HCT116 (cell line): ENCODE measurements at regions not wholly inside any gene's neighbourhood (a gene's known extent, or its start where the extent isn't known, plus 50 kb on each side); places are given as distances from the start of the nearest gene placed in this dataset.

Experiments
- ATAC-seq: fragments of 200-7000 bp; cut with Tn5 transposase; 2 replicates; pipeline ENCODE4 v1.9.1; 2020; ENCODE audit warnings: mild to moderate bottlenecking, moderate library complexity
- BruUV-seq: library from RNA; stranded (reverse); fragments of 400-500 nt; replicated peaks from 2 replicates; lab custom pipeline; 2021; lab: Mats Ljungman, UMichigan
- CTCF ChIA-PET: fragments of 300-600 bp; sonication (Branson Sonifier 250); formaldehyde crosslinking; loops from one replicate; lab custom pipeline; 2021; ENCODE audit warnings: antibody characterized with exemption; lab: Charles Lee
- POLR2A ChIA-PET: fragments of 300-600, 350-600 bp; sonication (Branson Sonifier 250); formaldehyde crosslinking; loops from one replicate; lab custom pipeline; 2021; ENCODE audit warnings: antibody characterized with exemption; lab: Charles Lee
- RAD21 ChIA-PET, 2 experiments: fragments of 300-600 bp; sonication (Branson Sonifier 250); formaldehyde crosslinking; loops; one replicate each; lab custom pipeline; 2023; ENCODE audit warnings: low total read pairs in 2 of 2; ENCODE audit not compliant: uncharacterized antibody in 2 of 2, unreplicated experiment in 2 of 2, low non-redundant PET in 1 of 2; lab: Charles Lee
- DNase-seq: peaks from one replicate; pipeline ENCODE4 v3.0.0-alpha.2; 2010; ENCODE audit warnings: low read depth, low spot score
- H2AFZ ChIP-seq: fragments of 200-600 bp; shearing (Covaris generic), sonication (generic); 2 replicates; pipeline ENCODE4 v1.6.1; 2017; ENCODE audit warnings: low read depth, mixed run types, mixed read lengths, antibody characterized with exemption, low read length; ENCODE audit not compliant: poor library complexity, severe bottlenecking
- H3K27ac ChIP-seq: 2 replicates; pipeline ENCODE4 v1.5.1; 2012; ENCODE audit warnings: low read depth, low read length
- H3K27me3 ChIP-seq: fragments of 200-600 bp; sonication (generic); 2 replicates; pipeline ENCODE4 v1.6.1; 2016; ENCODE audit warnings: mixed run types, low read length, mixed read lengths; ENCODE audit not compliant: insufficient read depth
- H3K36me3 ChIP-seq, 2 experiments: fragments of 200-500 bp in 1 of 2; fragments of 200-600 bp in 1 of 2; sonication (Bioruptor generic) in 1 of 2; sonication (generic) in 1 of 2; 2 replicates each; pipeline versions ENCODE4 v1.5.1 to v1.6.1; 2014 to 2016; ENCODE audit warnings: low read length in 2 of 2, inconsistent platforms in 1 of 2, mixed read lengths in 1 of 2, mixed run types in 1 of 2; ENCODE audit not compliant: insufficient read depth in 2 of 2, control insufficient read depth in 1 of 2
- H3K4me1 ChIP-seq, 2 experiments: fragments of 200-600 bp in 1 of 2; sonication (generic) in 1 of 2; 2 replicates each; pipeline versions ENCODE4 v1.5.1 to v1.6.1; 2012 to 2017; ENCODE audit warnings: low read length in 2 of 2, inconsistent platforms in 1 of 2, mild to moderate bottlenecking in 1 of 2, mixed read lengths in 1 of 2, mixed run types in 1 of 2, moderate library complexity in 1 of 2; ENCODE audit not compliant: insufficient read depth in 2 of 2, control insufficient read depth in 1 of 2
- H3K4me2 ChIP-seq: fragments of 200-600 bp; sonication (generic); 2 replicates; pipeline ENCODE4 v1.6.1; 2017; ENCODE audit warnings: mixed run types, low read length, mixed read lengths
- H3K4me3 ChIP-seq, 2 experiments: fragments of 200-600 bp in 1 of 2; sonication (generic) in 1 of 2; replicated peaks in 1 of 2; 2 replicates each; pipeline ENCODE4 v1.5.1; 2011 to 2016; ENCODE audit warnings: low read length in 2 of 2, control low read depth in 1 of 2, low read depth in 1 of 2, mild to moderate bottlenecking in 1 of 2, mixed read lengths in 1 of 2, mixed run types in 1 of 2
- H3K79me2 ChIP-seq: fragments of 200-600 bp; sonication (generic); 2 replicates; pipeline ENCODE4 v1.6.1; 2017; ENCODE audit warnings: mild to moderate bottlenecking, mixed run types, low read length, moderate library complexity, mixed read lengths; ENCODE audit not compliant: insufficient read depth
- H3K9ac ChIP-seq: fragments of 200-600 bp; sonication (generic); 2 replicates; pipeline ENCODE4 v1.6.1; 2016; ENCODE audit warnings: low read length, mixed read lengths
- H3K9me2 ChIP-seq: fragments of 200-600 bp; sonication (generic), shearing (Covaris generic); 2 replicates; pipeline ENCODE4 v1.6.1; 2017; ENCODE audit warnings: mixed run types, mild to moderate bottlenecking, moderate library complexity; ENCODE audit not compliant: insufficient read depth
- H3K9me3 ChIP-seq, 2 experiments: fragments of 200-500 bp in 1 of 2; fragments of 200-600 bp in 1 of 2; sonication (Bioruptor generic) in 1 of 2; sonication (generic) in 1 of 2; 2 replicates each; pipeline ENCODE4 v1.6.1; 2014 to 2017; ENCODE audit warnings: low read length in 2 of 2, mixed read lengths in 2 of 2, inconsistent platforms in 1 of 2, low read depth in 1 of 2, mild to moderate bottlenecking in 1 of 2, mixed run types in 1 of 2, moderate library complexity in 1 of 2; ENCODE audit not compliant: control insufficient read depth in 1 of 2, insufficient read depth in 1 of 2
- H4K20me1 ChIP-seq: fragments of 200-600 bp; sonication (generic), shearing (Covaris generic); 2 replicates; pipeline ENCODE4 v1.6.1; 2017; ENCODE audit warnings: mixed run types, mild to moderate bottlenecking, moderate library complexity; ENCODE audit not compliant: insufficient read depth
- ATF3 ChIP-seq: IDR thresholded peaks from 2 replicates; pipeline ENCODE4 v1.6.1; 2012
- CBX3 ChIP-seq: IDR thresholded peaks from 2 replicates; pipeline ENCODE4 v1.6.1; 2012; ENCODE audit warnings: low read depth
- CEBPB ChIP-seq: IDR thresholded peaks from 2 replicates; pipeline ENCODE4 v1.6.1; 2012; ENCODE audit warnings: low read depth
- EGR1 ChIP-seq: IDR thresholded peaks from 2 replicates; pipeline ENCODE4 v1.6.1; 2012; ENCODE audit warnings: low read depth
- ELF1 ChIP-seq: IDR thresholded peaks from 2 replicates; pipeline ENCODE4 v1.6.1; 2012; ENCODE audit warnings: low read depth, borderline replicate concordance
- EZH2 ChIP-seq: fragments of 200-600 bp; sonication (generic); IDR thresholded peaks from 2 replicates; pipeline ENCODE4 v1.6.1; 2017; ENCODE audit warnings: antibody characterized with exemption, mixed run types
- EZH2phosphoT487 ChIP-seq: fragments of 200-600 bp; IDR thresholded peaks from 2 replicates; pipeline ENCODE4 v1.6.1; 2018; ENCODE audit warnings: antibody characterized with exemption, borderline replicate concordance
- FOSL1 ChIP-seq: IDR thresholded peaks from 2 replicates; pipeline ENCODE4 v1.6.1; 2012; ENCODE audit warnings: low read depth
- JUND ChIP-seq: IDR thresholded peaks from 2 replicates; pipeline ENCODE4 v1.6.1; 2012
- MAX ChIP-seq: IDR thresholded peaks from 2 replicates; pipeline ENCODE4 v1.6.1; 2012
- POLR2A ChIP-seq: IDR thresholded peaks from 2 replicates; pipeline ENCODE4 v1.7.0; 2011; ENCODE audit warnings: borderline replicate concordance; ENCODE audit not compliant: insufficient read depth, insufficient read length; ENCODE audit errors: extremely low read depth
- POLR2AphosphoS5 ChIP-seq: IDR thresholded peaks from 2 replicates; pipeline ENCODE4 v1.6.1; 2011; ENCODE audit warnings: mild to moderate bottlenecking, low read depth, low read length, moderate library complexity
- RAD21 ChIP-seq: IDR thresholded peaks from 2 replicates; pipeline ENCODE4 v1.6.1; 2012; ENCODE audit warnings: low read depth, mild to moderate bottlenecking
- REST ChIP-seq: IDR thresholded peaks from 2 replicates; pipeline ENCODE4 v1.6.1; 2012; ENCODE audit warnings: low read depth
- SIN3A ChIP-seq: IDR thresholded peaks from 2 replicates; pipeline ENCODE4 v1.6.1; 2012; ENCODE audit warnings: low read depth
- SP1 ChIP-seq: IDR thresholded peaks from 2 replicates; pipeline ENCODE4 v1.6.1; 2012; ENCODE audit warnings: low read depth
- SRF ChIP-seq: IDR thresholded peaks from 2 replicates; pipeline ENCODE4 v1.6.1; 2012; ENCODE audit warnings: low read depth
- YY1 ChIP-seq: IDR thresholded peaks from 2 replicates; pipeline ENCODE4 v1.6.1; 2011; ENCODE audit warnings: low read length, low read depth, moderate library complexity, mild to moderate bottlenecking; ENCODE audit not compliant: insufficient replicate concordance; ENCODE audit errors: extremely low read depth
- ZFX ChIP-seq: fragments of 450-650 bp; IDR thresholded peaks from 2 replicates; pipeline ENCODE4 v1.6.1; 2017
- ZNF274 ChIP-seq: fragments of 200-500 bp; sonication (Bioruptor generic); IDR thresholded peaks from 2 replicates; pipeline ENCODE4 v1.6.1; 2014; ENCODE audit warnings: mild to moderate bottlenecking, low read depth, low read length, inconsistent platforms
- intact Hi-C: fragments of 100-400 bp; cut with micrococcal nuclease; formaldehyde crosslinking; loops from 2 replicates; pipeline ENCODE4 v1.10.0; 2022
- TF ChIP-seq, protein P1 (sequence below): IDR thresholded peaks from 2 replicates; pipeline ENCODE4 v1.6.1; 2011; ENCODE audit warnings: mild to moderate bottlenecking, low read length, moderate library complexity; ENCODE audit not compliant: insufficient replicate concordance; ENCODE audit errors: extremely low read depth
- TF ChIP-seq, protein P2 (sequence below), 3 experiments: fragments of 200-600 bp in 1 of 3; sonication (generic) in 1 of 3; IDR thresholded peaks in 2 of 3; conservative IDR thresholded peaks in 1 of 3; 2 replicates each; pipeline ENCODE4 v1.5.1; 2012 to 2017; ENCODE audit warnings: low read depth in 2 of 3, low read length in 2 of 3, antibody characterized with exemption in 1 of 3, borderline replicate concordance in 1 of 3, control low read depth in 1 of 3, mild to moderate bottlenecking in 1 of 3, mixed read lengths in 1 of 3, mixed run types in 1 of 3, moderate library complexity in 1 of 3; ENCODE audit not compliant: insufficient read depth in 1 of 3

GRCh38 chr3:176167272-176167671, 1030.0 kb downstream of the TBL1XR1 start:
- no peaks in the 10 kb centered on the region for H4K20me1 ChIP-seq
- RAD21 ChIA-PET = no interaction called here
- POLR2A ChIA-PET = no interaction called here
- H3K9me3 ChIP-seq = no peaks in the 10 kb centered on the region
- H3K36me3 ChIP-seq = no peaks in the 10 kb centered on the region
- ATAC-seq = no peak
- DNase-seq = peak; percentile 41
- no peaks in the 10 kb centered on the region for H3K79me2 ChIP-seq
- no peaks in the 10 kb centered on the region for H3K27me3 ChIP-seq
- no peak overlapping the region for H3K27ac ChIP-seq
- H2AFZ ChIP-seq = peak overlapping the region; percentile 67
- H3K4me3 ChIP-seq = no peak overlapping the region
- intact Hi-C loops = no loop called here
- peaks cover 0 to 6% of the 10 kb centered on the region in 2 experiments; a peak in 1 of 4 replicates for H3K4me1 ChIP-seq
- peak overlapping the region; percentile 11; the same call in 1 of the 2 replicates for H3K4me2 ChIP-seq
- H3K9me2 ChIP-seq = no peaks in the 10 kb centered on the region
- no peak overlapping the region for H3K9ac ChIP-seq
- CTCF ChIA-PET = no interaction called here
- BruUV-seq = no TSS peak
- TF ChIP-seq RAD21 = no peak; the same call in 1 of the 2 replicates
- peak; percentile 58; the same call in 1 of the 2 replicates for TF ChIP-seq FOSL1
- TF ChIP-seq ZFX = no peak
- no peak for TF ChIP-seq ZNF274
- no peak for TF ChIP-seq EGR1
- no peak for TF ChIP-seq POLR2AphosphoS5
- TF ChIP-seq SIN3A = no peak
- no peak for TF ChIP-seq CEBPB
- TF ChIP-seq YY1 = no peak
- TF ChIP-seq, protein P1, sequence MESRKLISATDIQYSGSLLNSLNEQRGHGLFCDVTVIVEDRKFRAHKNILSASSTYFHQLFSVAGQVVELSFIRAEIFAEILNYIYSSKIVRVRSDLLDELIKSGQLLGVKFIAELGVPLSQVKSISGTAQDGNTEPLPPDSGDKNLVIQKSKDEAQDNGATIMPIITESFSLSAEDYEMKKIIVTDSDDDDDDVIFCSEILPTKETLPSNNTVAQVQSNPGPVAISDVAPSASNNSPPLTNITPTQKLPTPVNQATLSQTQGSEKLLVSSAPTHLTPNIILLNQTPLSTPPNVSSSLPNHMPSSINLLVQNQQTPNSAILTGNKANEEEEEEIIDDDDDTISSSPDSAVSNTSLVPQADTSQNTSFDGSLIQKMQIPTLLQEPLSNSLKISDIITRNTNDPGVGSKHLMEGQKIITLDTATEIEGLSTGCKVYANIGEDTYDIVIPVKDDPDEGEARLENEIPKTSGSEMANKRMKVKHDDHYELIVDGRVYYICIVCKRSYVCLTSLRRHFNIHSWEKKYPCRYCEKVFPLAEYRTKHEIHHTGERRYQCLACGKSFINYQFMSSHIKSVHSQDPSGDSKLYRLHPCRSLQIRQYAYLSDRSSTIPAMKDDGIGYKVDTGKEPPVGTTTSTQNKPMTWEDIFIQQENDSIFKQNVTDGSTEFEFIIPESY = no peak
- TF ChIP-seq SRF = no peak
- no peak for TF ChIP-seq ELF1
- TF ChIP-seq SP1 = peak; percentile 64
- TF ChIP-seq POLR2A = no peak
- no peak for TF ChIP-seq REST
- TF ChIP-seq EZH2phosphoT487 = no peak
- no peak for TF ChIP-seq EZH2
- no peak for TF ChIP-seq MAX
- TF ChIP-seq JUND = peak; percentile 56; the same call in 1 of the 2 replicates
- TF ChIP-seq, protein P2, sequence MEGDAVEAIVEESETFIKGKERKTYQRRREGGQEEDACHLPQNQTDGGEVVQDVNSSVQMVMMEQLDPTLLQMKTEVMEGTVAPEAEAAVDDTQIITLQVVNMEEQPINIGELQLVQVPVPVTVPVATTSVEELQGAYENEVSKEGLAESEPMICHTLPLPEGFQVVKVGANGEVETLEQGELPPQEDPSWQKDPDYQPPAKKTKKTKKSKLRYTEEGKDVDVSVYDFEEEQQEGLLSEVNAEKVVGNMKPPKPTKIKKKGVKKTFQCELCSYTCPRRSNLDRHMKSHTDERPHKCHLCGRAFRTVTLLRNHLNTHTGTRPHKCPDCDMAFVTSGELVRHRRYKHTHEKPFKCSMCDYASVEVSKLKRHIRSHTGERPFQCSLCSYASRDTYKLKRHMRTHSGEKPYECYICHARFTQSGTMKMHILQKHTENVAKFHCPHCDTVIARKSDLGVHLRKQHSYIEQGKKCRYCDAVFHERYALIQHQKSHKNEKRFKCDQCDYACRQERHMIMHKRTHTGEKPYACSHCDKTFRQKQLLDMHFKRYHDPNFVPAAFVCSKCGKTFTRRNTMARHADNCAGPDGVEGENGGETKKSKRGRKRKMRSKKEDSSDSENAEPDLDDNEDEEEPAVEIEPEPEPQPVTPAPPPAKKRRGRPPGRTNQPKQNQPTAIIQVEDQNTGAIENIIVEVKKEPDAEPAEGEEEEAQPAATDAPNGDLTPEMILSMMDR (IDR thresholded peaks at IDR 0.05 in 2 of 3, conservative IDR thresholded peaks at IDR 0.05 in 1 of 3; ENCODE audit: borderline replicate concordance in 1 of 3, insufficient read depth in 1 of 3, low read depth in 2 of 3, low read length in 2 of 3) = no peak
- TF ChIP-seq ATF3 = no peak
- TF ChIP-seq CBX3 = peak; percentile 53; the same call in 1 of the 2 replicates
